Epidermal melanocyte (primary cell): ENCODE measurements at regions not wholly inside any gene's neighbourhood (a gene's known extent, or its start where the extent isn't known, plus 50 kb on each side); places are given as distances from the start of the nearest gene placed in this dataset.
"Not testable (repeated sequence)": the region's sequence is repeated elsewhere in the genome, so short reads cannot be mapped to it uniquely, and the experiment has no call there.

ENCODE experiments used
- DNase-seq: peaks from one replicate; pipeline ENCODE4 v3.0.0; 2011; ENCODE audit warnings: low spot score; ENCODE audit not compliant: insufficient read length

- not testable (repeated sequence) for DNase-seq
These were observed 52.9 kb upstream of the CSF1 start for GRCh38 chr1:109857702-109858101.

- DNase-seq = not testable (repeated sequence)
These were observed 54.7 kb upstream of the CSF1 start for GRCh38 chr1:109855986-109856385.

- not testable (repeated sequence) for DNase-seq
These were observed 56.7 kb upstream of the CSF1 start for GRCh38 chr1:109853972-109854371.

GRCh38 chr1:109852221-109853015 lies 58.2 kb upstream of the CSF1 start:
- DNase-seq = not testable (repeated sequence)

- DNase-seq = no peak
These were observed 59.8 kb upstream of the CSF1 start for GRCh38 chr1:109850827-109851226.

GRCh38 chr1:109850194-109850593 lies 60.5 kb upstream of the CSF1 start:
- no peak for DNase-seq

- no peak for DNase-seq
These were observed 61.0 kb upstream of the CSF1 start for GRCh38 chr1:109849655-109850054.

GRCh38 chr1:109847251-109847650 lies 63.4 kb upstream of the CSF1 start:
- DNase-seq = no peak

- DNase-seq = no peak
These were observed 63.8 kb upstream of the CSF1 start for GRCh38 chr1:109846846-109847245.

GRCh38 chr1:109846162-109846561 lies 64.5 kb upstream of the CSF1 start:
- no peak for DNase-seq

- DNase-seq = no peak
These were observed 65.0 kb upstream of the CSF1 start for GRCh38 chr1:109845658-109846057.

GRCh38 chr1:109844609-109845008 lies 66.0 kb upstream of the CSF1 start:
- no peak for DNase-seq

GRCh38 chr1:109840011-109840629 lies 70.5 kb upstream of the CSF1 start:
- DNase-seq = no peak

- DNase-seq = not testable (repeated sequence)
These were observed 71.4 kb upstream of the CSF1 start for GRCh38 chr1:109839276-109839675.

GRCh38 chr1:109838838-109839240 lies 71.8 kb upstream of the CSF1 start:
- DNase-seq = no peak

GRCh38 chr1:109837852-109838570 lies 72.6 kb upstream of the CSF1 start:
- DNase-seq = no peak

- not testable (repeated sequence) for DNase-seq
These were observed 71.9 kb upstream of the EPS8L3 start for GRCh38 chr1:109835645-109836044.

- no peak for DNase-seq
These were observed 71.2 kb upstream of the EPS8L3 start for GRCh38 chr1:109834951-109835350.

GRCh38 chr1:109832945-109833344 lies 69.2 kb upstream of the EPS8L3 start:
- no peak for DNase-seq

- no peak for DNase-seq
These were observed 65.2 kb upstream of the EPS8L3 start for GRCh38 chr1:109828756-109829505.

- no peak for DNase-seq
These were observed 64.3 kb upstream of the EPS8L3 start for GRCh38 chr1:109827986-109828385.

- DNase-seq = no peak
These were observed 63.7 kb upstream of the EPS8L3 start for GRCh38 chr1:109827466-109827865.
